RPMI7951 (cell line): ENCODE measurements at regions not wholly inside any gene's neighbourhood (a gene's known extent, or its start where the extent isn't known, plus 50 kb on each side); places are given as distances from the start of the nearest gene placed in this dataset.

Experiments used
- DNase-seq: peaks from one replicate; pipeline ENCODE4 v3.0.0-alpha.2; 2012; ENCODE audit warnings: low read depth

DNA sequence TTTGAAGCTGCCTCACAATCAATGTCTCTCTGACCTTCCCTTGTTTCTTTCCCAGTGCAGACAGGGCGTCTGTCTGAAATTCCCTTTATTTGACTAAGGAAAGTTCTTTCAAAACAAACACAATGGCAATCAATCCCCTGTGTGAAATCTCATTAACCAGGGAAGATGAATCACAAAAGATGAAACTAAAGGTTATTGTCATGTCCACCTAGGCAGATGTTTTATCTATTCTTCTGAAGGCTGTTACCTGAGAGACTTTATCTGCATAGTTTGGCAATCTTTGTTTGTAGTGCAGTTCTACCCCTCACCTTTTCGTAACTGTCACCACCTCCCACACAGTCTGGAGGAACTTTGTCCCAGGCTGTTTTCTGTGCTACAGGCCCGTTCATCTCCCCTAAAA is 217.5 kb upstream of the RIOK2 start:
- no peak for DNase-seq

DNA sequence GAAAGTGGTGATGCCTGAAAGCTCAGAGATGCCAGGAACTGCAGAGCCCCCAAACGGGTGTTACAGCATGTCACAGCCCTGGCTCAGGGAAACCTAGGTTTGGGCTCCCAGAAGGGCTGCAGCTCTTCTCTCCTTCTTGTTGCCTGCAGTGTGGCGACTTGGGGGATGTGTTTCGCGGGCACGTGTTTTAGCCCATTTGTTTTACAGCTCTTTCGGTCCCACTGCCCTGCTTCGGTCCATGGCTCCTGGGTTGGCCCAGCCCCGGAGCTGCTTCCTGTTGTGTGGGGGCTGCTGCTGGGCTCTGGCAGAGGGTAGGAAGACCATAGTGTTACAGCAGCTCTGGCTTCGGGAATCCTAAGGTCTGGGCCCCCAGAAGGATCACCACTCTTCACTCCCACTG is 222.9 kb upstream of the RIOK2 start:
- no peak for DNase-seq

DNA sequence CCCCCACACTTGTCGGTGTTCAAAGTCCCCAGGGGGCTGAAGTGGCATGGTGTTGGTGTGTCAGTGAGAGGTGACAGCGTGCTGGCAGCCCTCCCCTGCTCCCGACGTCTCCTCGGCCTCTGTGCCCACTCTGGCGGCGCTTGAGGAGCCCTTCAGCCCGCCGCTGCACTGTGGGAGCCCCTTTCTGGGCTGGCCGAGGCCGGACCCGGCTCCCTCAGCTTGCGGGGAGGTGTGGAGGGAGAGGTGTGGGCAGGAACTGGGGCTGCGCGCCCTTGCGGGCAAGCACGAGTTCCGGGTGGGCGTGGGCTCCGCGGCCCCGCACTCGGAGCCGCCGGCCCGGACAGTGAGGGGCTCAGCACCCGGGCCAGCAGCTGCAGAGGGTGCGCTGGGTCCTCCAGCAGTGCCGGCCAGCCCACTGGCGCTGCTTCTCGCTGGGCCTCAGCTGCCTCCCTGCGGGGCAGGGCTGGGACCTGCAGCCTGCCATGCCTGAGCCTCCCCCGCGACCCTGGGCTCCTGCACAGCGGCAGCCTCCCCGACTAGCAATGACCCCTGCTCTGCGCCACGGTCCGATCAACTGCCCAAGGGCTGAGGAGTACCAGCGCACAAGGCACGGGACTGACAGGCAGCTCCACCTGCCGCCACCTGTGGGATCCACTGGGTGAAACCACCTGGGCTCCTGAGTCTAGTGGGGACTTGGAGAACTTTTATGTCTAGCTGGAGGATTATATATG is 224.1 kb upstream of the RIOK2 start:
- no peak for DNase-seq

DNA sequence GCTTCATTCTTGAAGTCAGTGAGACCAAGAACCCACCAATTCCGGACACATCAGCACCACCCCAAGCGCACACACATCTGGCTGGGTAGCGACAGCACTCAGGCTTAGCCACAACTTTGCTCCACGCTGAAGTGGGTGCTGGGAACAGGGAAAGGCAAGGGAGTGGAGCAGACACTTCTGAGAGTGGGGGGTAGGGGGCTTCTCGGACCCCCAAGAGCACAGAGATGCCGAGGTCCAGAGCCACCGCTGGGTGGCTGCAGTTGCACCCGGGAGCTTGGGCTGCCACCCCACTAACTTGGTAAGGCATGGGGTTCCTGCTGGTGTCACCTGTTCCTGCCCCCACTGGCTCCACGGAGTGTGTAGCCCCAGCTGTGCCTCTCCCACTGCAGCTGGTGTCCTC is 225.3 kb upstream of the RIOK2 start:
- DNase-seq: no peak

DNA sequence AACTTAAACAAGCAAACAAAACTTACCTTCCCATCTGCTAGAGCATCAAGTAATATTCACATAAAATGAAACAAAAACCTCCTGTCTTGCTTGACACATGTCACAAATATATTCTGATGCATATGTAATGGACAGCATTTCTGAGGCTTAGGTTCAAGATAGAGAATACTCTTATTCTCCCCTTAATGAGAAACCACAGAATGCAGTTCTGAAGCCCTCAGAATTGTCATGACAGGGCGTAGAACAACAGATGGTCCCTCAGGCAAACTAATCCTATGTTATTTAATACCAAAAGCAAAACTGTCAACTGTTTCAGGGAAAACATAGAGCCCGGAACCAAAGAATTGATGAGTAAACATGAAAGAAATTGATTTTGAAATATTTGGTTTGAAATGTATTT is 229.9 kb upstream of the RIOK2 start:
- no peak for DNase-seq

DNA sequence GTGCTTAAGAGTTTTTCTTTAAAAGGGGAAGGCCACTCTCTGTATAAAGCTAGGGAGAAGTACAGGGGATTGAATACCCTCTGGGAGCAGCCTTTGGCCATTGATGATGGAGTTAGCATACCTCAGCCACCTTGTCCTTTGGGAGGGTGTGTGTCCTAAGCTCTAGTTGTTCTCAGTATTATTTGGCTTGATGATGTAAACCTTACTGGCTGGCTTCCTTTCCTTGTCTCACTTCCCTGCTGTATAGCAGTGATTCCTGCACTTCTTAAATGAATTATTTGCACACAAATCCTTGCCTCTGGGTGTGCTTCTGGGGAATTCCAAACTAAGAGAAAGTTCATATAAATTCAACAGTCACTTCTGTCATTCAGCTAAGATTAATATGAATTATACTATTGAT is 234.9 kb upstream of the RIOK2 start:
- no peak for DNase-seq

GRCh38 chr5:97418462-97418861 is 235.4 kb upstream of the RIOK2 start:
- DNase-seq: no peak

DNA sequence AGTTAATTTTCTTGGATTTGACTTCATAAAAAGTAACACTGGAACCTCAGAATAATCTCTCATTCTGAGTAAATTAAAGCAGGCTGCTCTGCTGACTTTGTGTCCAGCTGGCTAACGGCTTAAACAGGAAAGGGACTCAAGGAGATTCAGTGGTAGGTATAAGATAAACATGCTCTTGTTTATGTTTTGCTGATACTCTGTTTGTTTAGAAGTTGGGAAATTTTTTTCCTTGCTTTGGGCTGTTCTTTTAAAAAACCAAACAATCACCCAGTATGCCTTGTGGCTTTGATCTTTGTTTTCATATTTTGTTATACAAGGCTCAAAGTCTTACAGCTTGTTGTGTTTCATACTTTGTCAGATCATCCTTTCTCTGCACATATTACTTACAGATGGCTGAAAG is 237.6 kb upstream of the RIOK2 start:
- no peak for DNase-seq

GRCh38 chr5:97422678-97423077 is 239.6 kb upstream of the RIOK2 start:
- no peak for DNase-seq

DNA sequence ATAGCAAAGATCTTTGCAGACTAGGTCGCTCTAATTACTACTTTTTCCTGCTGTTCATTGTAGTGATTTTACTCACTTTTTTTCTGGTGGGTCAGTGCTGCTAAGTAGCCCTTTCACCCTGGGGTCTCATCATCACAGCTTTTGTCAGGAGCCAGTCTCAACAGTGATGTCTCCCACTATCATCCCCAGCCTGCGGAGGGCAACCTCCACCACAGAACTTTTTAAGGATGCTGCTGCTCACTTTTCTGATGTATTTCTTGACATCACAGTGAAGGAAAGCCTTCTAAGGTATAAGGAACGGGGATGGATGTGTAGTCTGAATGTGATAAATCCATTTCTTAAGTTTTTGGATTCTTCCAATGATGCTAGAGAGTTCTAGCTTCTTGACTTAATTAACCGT is 242.5 kb upstream of the RIOK2 start:
- DNase-seq: no peak

DNA sequence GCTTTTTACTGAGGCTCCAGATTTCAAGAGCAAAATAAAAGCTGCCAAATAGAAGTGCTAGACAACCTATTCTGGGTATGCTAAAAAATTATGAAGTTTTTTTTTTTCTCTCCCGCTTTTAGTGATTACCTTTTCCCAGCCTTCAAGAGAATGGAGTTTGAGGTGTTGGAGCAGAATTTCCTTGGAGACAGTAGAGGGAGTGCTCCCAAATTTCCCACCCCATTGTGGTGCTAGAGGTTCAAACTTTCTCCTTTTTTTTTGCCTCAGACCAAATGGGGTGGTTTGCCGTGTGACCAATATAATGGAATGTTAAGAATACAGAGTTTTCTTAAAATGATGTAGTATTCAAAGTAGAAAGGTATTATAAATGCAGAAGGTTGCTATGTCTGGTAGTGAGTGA is 244.2 kb upstream of the RIOK2 start:
- no peak for DNase-seq

- DNase-seq: no peak
Observed at GRCh38 chr5:97434021-97434420, 251.0 kb upstream of the RIOK2 start.

DNA sequence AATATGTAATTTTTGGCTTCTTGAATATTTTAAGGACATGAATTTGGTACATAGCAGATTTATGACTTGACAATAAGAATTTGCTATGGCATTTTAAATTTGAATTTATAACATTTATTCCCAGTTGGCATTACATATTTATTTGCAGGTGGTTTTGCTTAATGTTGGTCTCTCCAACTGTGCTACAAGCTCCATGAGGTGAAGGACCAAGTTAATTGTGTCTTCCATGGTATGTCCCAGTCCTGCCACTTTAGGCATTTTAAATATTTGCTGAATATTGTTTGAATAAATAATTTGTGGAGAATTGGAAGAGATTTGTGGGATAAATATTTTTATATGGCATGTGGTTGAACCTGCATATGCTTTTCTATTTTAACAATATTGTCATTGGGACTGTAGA is 253.4 kb upstream of the RIOK2 start:
- DNase-seq: no peak

GRCh38 chr5:97443740-97444139 is 260.7 kb upstream of the RIOK2 start:
- no peak for DNase-seq

DNA sequence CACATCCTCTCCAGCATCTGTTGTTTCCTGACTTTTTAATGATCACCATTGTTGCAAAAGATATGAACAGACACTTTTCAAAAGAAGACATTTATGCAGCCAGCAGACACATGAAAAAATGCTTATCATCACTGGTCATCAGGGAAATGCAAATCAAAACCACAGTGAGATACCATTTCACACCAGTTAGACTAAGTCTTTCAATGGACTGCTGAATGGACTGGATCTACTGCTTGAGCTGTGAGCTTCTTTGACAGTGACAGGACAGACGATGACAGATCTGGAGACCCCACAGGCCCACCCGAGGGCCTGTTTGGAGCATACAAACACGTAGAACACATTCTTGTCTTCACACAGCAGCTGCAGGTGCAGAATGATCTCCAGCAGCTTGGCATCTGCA is 266.1 kb upstream of the RIOK2 start:
- no peak for DNase-seq

- DNase-seq: no peak
Observed at GRCh38 chr5:97452646-97453045, 269.6 kb upstream of the RIOK2 start.

DNA sequence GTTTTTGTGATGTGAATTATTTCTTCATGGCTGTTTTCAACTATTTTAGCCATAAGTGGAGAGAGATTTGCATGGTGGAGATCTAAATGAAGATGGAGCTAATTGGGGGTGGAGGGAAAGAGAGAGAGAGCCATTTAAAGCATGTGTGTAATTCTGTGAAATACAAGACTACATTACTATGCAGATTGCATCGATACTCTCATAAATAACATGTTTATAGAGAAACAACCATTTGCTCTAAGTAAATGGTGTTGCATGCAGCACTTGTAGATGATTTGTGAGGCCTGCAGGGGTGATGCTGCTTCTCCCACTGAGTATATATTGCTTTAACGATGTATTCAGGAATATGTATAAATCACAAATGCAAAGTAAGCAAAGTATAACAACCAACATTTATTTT is 270.2 kb upstream of the RIOK2 start:
- no peak for DNase-seq

- DNase-seq: no peak
Observed at GRCh38 chr5:97454015-97454414, 271.0 kb upstream of the RIOK2 start.

DNA sequence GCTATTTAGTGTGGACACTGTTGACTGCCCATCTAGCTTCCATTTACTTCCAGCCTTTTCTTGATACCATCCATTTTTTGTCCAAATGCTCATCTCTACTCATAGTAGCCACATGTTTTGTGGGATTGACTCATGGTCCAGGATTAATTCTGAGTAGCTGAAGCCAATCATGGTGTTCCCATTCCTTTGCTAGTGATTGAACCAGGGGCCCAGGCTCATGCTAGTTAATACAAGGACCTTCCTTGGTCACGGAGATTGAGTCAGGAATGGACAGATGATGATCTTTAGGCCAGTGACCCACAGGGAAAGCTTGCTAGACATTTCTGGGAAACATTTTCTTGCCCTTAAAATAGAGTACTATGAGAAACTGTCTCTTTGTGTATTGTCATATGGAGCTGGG is 272.9 kb upstream of the RIOK2 start:
- DNase-seq: no peak

GRCh38 chr5:97458851-97459250 is 275.8 kb upstream of the RIOK2 start:
- DNase-seq: no peak

DNA sequence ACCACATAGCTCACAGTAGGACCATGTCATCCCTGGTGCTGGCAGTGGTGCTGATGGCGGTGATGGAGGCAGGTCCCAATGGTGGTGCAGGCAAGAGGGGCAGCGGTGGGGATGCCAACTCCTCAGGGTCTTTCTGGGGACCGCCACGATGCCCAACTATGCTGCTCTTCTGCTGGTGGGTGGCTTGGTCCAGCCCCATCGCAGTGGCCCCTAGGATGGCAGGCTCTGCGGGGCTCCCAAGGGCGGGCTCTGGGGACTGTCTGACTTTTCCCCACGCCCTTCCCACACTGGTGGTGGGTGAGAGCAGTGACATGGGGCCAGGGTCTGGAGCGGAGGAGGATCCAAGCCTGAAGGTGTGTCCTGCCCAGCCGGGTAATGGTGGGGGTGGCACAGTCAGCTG is 288.9 kb upstream of the RIOK2 start:
- no peak for DNase-seq

DNA sequence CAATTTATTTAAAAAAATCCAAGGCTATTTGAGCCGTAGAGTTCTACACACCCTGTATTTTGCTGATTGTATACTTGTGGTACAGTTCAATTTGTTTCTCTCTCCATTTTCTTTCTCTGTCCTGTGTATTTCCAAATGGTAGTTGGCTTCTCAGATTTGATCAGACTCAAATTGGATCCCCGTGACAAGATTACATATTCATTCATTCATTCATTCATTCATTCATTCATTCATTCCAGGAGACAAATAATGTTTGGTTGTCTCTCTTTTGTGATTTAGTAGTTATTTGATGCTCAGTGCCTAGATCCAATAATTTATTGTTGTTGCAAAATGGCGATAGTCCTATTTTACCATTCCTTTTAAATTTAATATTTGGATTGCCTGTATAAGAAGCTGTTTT is 292.8 kb upstream of the RIOK2 start:
- no peak for DNase-seq

GRCh38 chr5:97476852-97477534 is 293.9 kb upstream of the RIOK2 start:
- no peak for DNase-seq

DNA sequence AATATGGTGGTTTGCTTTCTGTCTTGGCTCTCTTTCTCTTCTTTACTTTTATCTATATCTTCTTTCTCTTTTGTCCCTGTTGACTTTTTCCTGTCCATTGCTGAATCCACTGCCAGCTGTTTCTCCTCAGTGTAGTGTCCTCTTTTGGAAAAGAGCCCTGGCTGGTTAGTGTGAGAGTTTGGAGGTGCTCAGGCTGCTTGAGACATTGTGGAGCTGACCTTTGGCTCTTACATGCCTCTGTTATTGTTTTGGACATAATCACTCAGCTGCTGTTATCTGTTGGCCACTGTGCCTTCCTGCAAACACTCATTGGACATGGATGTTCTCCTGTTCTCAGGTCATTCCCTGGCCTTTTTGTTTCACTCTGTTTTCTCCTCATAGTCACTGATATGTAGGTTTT is 295.4 kb upstream of the RIOK2 start:
- no peak for DNase-seq
